Trophoblast cell (in vitro differentiated cells and primary cell): ENCODE measurements at regions not wholly inside any gene's neighbourhood (a gene's known extent, or its start where the extent isn't known, plus 50 kb on each side); places are given as distances from the start of the nearest gene placed in this dataset.

Source experiments
- DNase-seq, 2 donors: peaks; one replicate each; pipeline ENCODE4 v3.0.0-alpha.2; 2016
- H2AFZ ChIP-seq: 2 replicates; pipeline ENCODE4 v1.6.1; 2013; ENCODE audit warnings: low read length, moderate library complexity, mild to moderate bottlenecking; ENCODE audit not compliant: insufficient read depth, poor library complexity
- H2AK5ac ChIP-seq: 2 replicates; pipeline ENCODE4 v1.6.1; 2013; ENCODE audit warnings: mild to moderate bottlenecking, low read length
- H2BK120ac ChIP-seq: 2 replicates; pipeline ENCODE4 v1.6.1; 2013; ENCODE audit warnings: low read length, mild to moderate bottlenecking, moderate library complexity; ENCODE audit not compliant: insufficient read depth, poor library complexity
- H2BK12ac ChIP-seq: 2 replicates; pipeline ENCODE4 v1.6.1; 2013; ENCODE audit warnings: mild to moderate bottlenecking, low read length, moderate library complexity
- H2BK5ac ChIP-seq: 2 replicates; pipeline ENCODE4 v1.6.1; 2013; ENCODE audit warnings: low read length, low read depth, moderate library complexity, mild to moderate bottlenecking; ENCODE audit not compliant: poor library complexity
- H3K14ac ChIP-seq: 2 replicates; pipeline ENCODE4 v1.6.1; 2013; ENCODE audit warnings: mild to moderate bottlenecking, low read length
- H3K18ac ChIP-seq: 2 replicates; pipeline ENCODE4 v1.6.1; 2013; ENCODE audit warnings: mild to moderate bottlenecking, low read length
- H3K23ac ChIP-seq: 2 replicates; pipeline ENCODE4 v1.6.1; 2013; ENCODE audit warnings: low read length
- H3K27ac ChIP-seq: 2 replicates; pipeline ENCODE4 v1.5.1; 2013; ENCODE audit warnings: low read depth, mild to moderate bottlenecking, inconsistent platforms, low read length, moderate library complexity
- H3K27me3 ChIP-seq: 2 replicates; pipeline ENCODE4 v1.6.1; 2013; ENCODE audit warnings: inconsistent platforms, mild to moderate bottlenecking, low read length, moderate library complexity; ENCODE audit not compliant: insufficient read depth
- H3K36me3 ChIP-seq, 2 experiments: 1 replicate in 1 of 2; 2 replicates in 1 of 2; pipeline ENCODE4 v1.6.1; 2013; ENCODE audit warnings: low read length in 2 of 2, mild to moderate bottlenecking in 2 of 2, moderate library complexity in 1 of 2; ENCODE audit not compliant: insufficient read depth in 2 of 2, control insufficient read depth in 1 of 2
- H3K4ac ChIP-seq: 2 replicates; pipeline ENCODE4 v1.6.1; 2013; ENCODE audit warnings: low read depth, mild to moderate bottlenecking, low read length, moderate library complexity
- H3K4me1 ChIP-seq, 2 experiments: 1 replicate in 1 of 2; 2 replicates in 1 of 2; pipeline ENCODE4 v1.6.1; 2013; ENCODE audit warnings: low read length in 2 of 2, mild to moderate bottlenecking in 2 of 2, moderate library complexity in 1 of 2; ENCODE audit not compliant: insufficient read depth in 2 of 2, control insufficient read depth in 1 of 2
- H3K4me2 ChIP-seq: 2 replicates; pipeline ENCODE4 v1.6.1; 2013; ENCODE audit warnings: inconsistent platforms, mild to moderate bottlenecking, low read length, moderate library complexity
- H3K4me3 ChIP-seq: 2 replicates; pipeline ENCODE4 v1.5.1; 2013; ENCODE audit warnings: mild to moderate bottlenecking, low read depth, low read length, inconsistent platforms
- H3K79me1 ChIP-seq: one replicate; pipeline ENCODE4 v1.6.1; 2013; ENCODE audit warnings: low read length
- H3K79me2 ChIP-seq: 2 replicates; pipeline ENCODE4 v1.6.1; 2013; ENCODE audit warnings: low read length, mild to moderate bottlenecking; ENCODE audit not compliant: control insufficient read depth, insufficient read depth, poor library complexity
- H3K9ac ChIP-seq: 2 replicates; pipeline ENCODE4 v1.6.1; 2013; ENCODE audit warnings: mild to moderate bottlenecking, low read length
- H3K9me3 ChIP-seq: 2 replicates; pipeline ENCODE4 v1.6.1; 2013; ENCODE audit warnings: low read depth, mild to moderate bottlenecking, control low read depth, inconsistent platforms, low read length; ENCODE audit not compliant: insufficient read depth
- H4K12ac ChIP-seq: 2 replicates; pipeline ENCODE4 v1.6.1; 2013; ENCODE audit warnings: low read depth, mild to moderate bottlenecking, low read length, moderate library complexity
- H4K8ac ChIP-seq: 2 replicates; pipeline ENCODE4 v1.6.1; 2013; ENCODE audit warnings: low read depth, mild to moderate bottlenecking, low read length, moderate library complexity
- H4K91ac ChIP-seq: one replicate; pipeline ENCODE4 v1.6.1; 2013; ENCODE audit warnings: low read depth, mild to moderate bottlenecking, low read length, moderate library complexity
- WGBS: extraction: QIAGEN DNeasy Blood & Tissue Kit; methylation state at CpG from one replicate; pipeline ENCODE4 v1.1.7; 2013; ENCODE audit warnings: missing lambda C conversion rate; ENCODE audit not compliant: insufficient read length, insufficient coverage; ENCODE audit errors: extremely low coverage; 5-methylcytosine and 5-hydroxymethylcytosine counted together

DNA sequence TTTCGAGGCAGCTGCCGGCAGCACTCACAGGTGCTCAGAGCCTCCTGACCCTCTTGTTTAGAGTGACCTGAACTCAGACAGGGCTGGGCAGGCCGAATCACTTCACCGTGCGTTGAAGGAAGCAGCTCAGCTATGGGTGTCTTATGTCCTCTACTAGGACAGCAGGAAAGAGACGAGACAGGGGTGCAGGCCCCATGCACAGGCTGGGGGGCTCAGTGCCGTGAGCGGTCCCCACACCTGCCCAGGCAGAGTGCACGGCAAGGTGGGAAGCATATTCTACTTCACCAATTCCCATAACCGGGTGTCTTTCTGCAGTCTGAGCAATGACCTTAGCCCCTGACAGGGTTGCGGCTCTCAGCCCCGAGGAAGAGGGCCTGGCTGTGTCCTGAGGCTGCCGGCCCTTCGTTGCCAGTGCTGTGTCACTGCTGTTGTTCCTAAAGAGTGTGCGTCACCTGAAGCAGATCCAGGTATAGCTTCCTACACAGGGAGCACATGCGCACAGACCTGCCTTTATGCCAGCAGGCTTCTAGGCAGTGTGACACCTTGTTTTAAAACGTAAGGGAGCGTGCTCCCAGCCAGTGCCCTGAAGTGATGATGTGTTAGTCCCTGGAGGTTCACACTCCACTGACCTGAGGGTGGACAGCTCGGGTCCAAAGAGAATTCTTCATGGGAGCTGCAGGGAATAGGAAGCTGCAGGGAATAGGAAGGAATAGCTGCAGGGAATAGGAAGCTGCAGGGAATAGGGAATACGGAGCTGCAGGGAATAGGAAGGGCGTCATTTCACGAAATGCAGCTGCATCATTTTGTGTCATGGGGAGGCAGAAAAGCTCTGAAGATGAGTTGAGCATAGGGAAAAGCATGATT lies 207.9 kb upstream of the SALL3 start:
- peaks cover 5% of the 10 kb centered on the region for H3K9me3 ChIP-seq
- no peak overlapping the region for H4K91ac ChIP-seq

DNA sequence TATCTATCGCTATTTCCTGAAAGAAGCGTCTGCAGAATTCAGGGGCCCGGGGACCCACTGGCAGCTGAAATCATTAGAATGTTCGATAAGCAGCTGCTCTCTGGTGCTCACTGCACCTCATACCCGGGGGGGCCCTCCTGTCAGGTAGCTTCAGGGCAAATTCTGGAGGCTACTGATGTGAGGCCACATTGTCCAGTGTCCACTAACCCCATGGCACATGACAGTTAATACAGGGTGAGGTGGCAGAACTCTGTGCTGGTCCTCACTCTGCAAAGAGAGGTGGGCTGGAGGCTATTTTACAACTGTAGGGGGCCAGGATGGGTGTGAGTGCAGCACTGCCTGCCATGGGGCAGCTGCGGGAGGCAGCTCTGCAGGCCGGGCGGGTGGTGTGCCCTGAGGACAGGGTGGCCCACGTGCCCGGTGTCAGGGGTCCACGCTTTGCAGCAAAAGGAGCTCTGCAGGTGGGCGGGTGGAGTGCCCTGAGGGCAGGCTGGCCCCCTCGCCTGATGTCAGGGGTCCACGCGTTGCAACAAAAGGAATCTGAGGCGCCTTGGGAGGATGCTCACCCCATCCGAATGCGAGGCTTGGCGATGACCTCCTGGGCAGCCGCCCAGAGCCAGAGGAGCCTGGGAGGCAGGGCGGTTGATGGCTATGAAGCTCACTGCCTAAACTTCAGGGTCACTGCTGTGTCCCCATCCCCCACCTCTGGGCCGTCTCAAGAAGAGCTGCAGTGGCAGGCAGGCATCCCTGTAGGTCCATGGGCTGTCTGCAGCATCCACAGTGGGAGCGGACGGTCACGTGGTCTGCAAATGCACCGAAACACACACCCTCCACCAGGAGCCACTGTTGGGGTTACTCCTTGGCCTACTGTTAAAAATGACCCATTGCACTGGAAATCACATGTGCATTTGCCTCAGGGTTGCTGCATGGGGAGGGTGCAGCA lies 207.0 kb upstream of the SALL3 start:
- H3K27me3 ChIP-seq = no peaks in the 10 kb centered on the region
- DNase-seq = no peak
- no CpG with 5 or more reads among the region's 26 CpGs for WGBS

More for the DNA sequence above, 207.9 kb upstream of the SALL3 start:
- DNase-seq = no peak
- Histone ChIP-seq H4K8ac (no peak overlapping the region), H2BK5ac (no peak overlapping the region), H3K4me2 (no peak overlapping the region), H2AK5ac (no peak overlapping the region), H3K79me1 (no peaks in the 10 kb centered on the region), H3K23ac (no peak overlapping the region), H3K18ac (no peak overlapping the region), H3K4me1 (peaks cover 0 to 5% of the 10 kb centered on the region in 2 experiments), H2AFZ (no peak overlapping the region), H3K27ac (no peak overlapping the region), H3K4ac (no peak overlapping the region), H4K12ac (no peak overlapping the region), H2BK12ac (no peak overlapping the region), H3K4me3 (no peak overlapping the region), H3K14ac (no peak overlapping the region), H2BK120ac (no peak overlapping the region), H3K36me3 (no peaks in the 10 kb centered on the region), H3K9ac (no peak overlapping the region), H3K79me2 (no peaks in the 10 kb centered on the region), H3K27me3 (no peaks in the 10 kb centered on the region)
- WGBS = no CpG with 5 or more reads among the region's 22 CpGs

DNA sequence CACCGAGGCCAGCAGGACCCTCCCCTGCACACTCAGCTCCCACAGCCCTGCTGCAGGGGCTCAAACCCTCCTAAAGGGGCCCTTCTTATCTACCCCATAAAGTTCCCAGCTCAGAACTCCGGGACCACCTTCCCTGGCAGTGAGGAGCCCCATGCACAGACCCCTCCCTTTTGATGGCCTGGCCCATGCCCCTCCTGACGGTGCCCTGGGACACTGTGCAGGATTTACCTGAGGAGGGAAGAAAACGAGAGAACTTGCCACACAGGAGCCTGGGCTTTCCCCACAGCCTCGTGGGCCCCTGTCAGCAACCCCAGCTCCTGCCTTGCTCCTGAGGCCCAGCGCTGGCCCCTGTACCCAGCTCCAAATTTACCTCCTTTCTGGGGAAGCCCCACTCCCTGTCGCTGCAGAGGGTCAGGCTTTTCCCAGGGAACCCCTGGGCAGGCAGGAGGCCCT lies 206.3 kb upstream of the SALL3 start:
- no peaks in the 10 kb centered on the region for H3K79me2 ChIP-seq
- no peak overlapping the region for H3K4me3 ChIP-seq
- H3K14ac ChIP-seq = no peak overlapping the region
- H3K27me3 ChIP-seq = no peaks in the 10 kb centered on the region
- H3K18ac ChIP-seq = no peak overlapping the region
- no peak overlapping the region for H2BK120ac ChIP-seq
- no peak overlapping the region for H2AK5ac ChIP-seq
- H3K9me3 ChIP-seq = peaks cover 2% of the 10 kb centered on the region
- no CpG with 5 or more reads among the region's 7 CpGs for WGBS
- peaks cover 0 to 5% of the 10 kb centered on the region in 2 experiments for H3K4me1 ChIP-seq
- H3K27ac ChIP-seq = no peak overlapping the region
- H4K91ac ChIP-seq = no peak overlapping the region
- H2BK12ac ChIP-seq = no peak overlapping the region
- H4K12ac ChIP-seq = no peak overlapping the region
- H3K4me2 ChIP-seq = no peak overlapping the region
- no peak overlapping the region for H3K9ac ChIP-seq
- no peak overlapping the region for H3K4ac ChIP-seq
- no peak for DNase-seq
- H2BK5ac ChIP-seq = no peak overlapping the region
- no peaks in the 10 kb centered on the region for H3K79me1 ChIP-seq
- H3K23ac ChIP-seq = no peak overlapping the region
- no peaks in the 10 kb centered on the region for H3K36me3 ChIP-seq
- H2AFZ ChIP-seq = no peak overlapping the region
- H4K8ac ChIP-seq = no peak overlapping the region

More for the DNA sequence above, 207.0 kb upstream of the SALL3 start:
- Histone ChIP-seq H4K12ac (no peak overlapping the region), H3K79me1 (no peaks in the 10 kb centered on the region), H3K9me3 (peaks cover 5% of the 10 kb centered on the region), H2AFZ (no peak overlapping the region), H3K9ac (no peak overlapping the region), H2BK5ac (no peak overlapping the region), H3K4ac (no peak overlapping the region), H4K91ac (no peak overlapping the region), H3K4me3 (no peak overlapping the region), H3K36me3 (no peaks in the 10 kb centered on the region), H2BK12ac (no peak overlapping the region), H4K8ac (no peak overlapping the region), H3K23ac (no peak overlapping the region), H2BK120ac (no peak overlapping the region), H3K79me2 (no peaks in the 10 kb centered on the region), H3K18ac (no peak overlapping the region), H3K4me1 (peaks cover 0 to 5% of the 10 kb centered on the region in 2 experiments), H3K14ac (no peak overlapping the region), H3K4me2 (no peak overlapping the region), H3K27ac (no peak overlapping the region), H2AK5ac (no peak overlapping the region)

DNA sequence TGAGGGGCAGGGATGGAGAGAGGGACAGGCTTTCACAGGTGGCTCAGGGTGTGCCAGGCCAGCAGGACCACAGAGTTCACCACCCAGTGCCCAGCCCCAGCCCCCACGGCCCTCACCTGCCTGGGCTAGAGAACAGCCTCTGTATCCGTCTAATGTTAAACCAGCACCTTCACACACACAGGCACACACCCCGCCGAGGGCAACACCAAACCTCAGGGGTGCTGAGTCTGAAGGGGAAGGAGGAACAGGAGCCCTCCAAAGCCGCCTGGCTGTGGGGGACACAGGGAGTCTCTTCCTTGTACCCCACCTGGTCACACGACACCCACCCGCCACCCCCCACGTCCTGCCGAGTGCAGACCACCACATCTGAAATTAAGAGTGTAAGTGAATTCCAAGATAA lies 205.8 kb upstream of the SALL3 start:
- H3K4ac ChIP-seq = no peak overlapping the region
- no peaks in the 10 kb centered on the region for H3K79me2 ChIP-seq
- H3K9ac ChIP-seq = no peak overlapping the region
- DNase-seq = no peak
- no peak overlapping the region for H2AFZ ChIP-seq
- no peak overlapping the region for H4K12ac ChIP-seq
- WGBS = no CpG with 5 or more reads among the region's 9 CpGs
- no peak overlapping the region for H3K18ac ChIP-seq
- H2BK120ac ChIP-seq = no peak overlapping the region
- peaks cover 0 to 5% of the 10 kb centered on the region in 2 experiments for H3K4me1 ChIP-seq
- H3K27me3 ChIP-seq = no peaks in the 10 kb centered on the region
- H3K27ac ChIP-seq = no peak overlapping the region
- no peak overlapping the region for H2BK12ac ChIP-seq
- H2BK5ac ChIP-seq = no peak overlapping the region
- no peaks in the 10 kb centered on the region for H3K36me3 ChIP-seq
- peaks cover 2% of the 10 kb centered on the region for H3K9me3 ChIP-seq
- H3K23ac ChIP-seq = no peak overlapping the region
- H3K79me1 ChIP-seq = no peaks in the 10 kb centered on the region
- no peak overlapping the region for H3K4me3 ChIP-seq
- no peak overlapping the region for H2AK5ac ChIP-seq
- H3K14ac ChIP-seq = no peak overlapping the region
- no peak overlapping the region for H4K8ac ChIP-seq
- no peak overlapping the region for H4K91ac ChIP-seq
- H3K4me2 ChIP-seq = no peak overlapping the region
